NCI-H1092 treated with DMSO at 0.1 percent for 48 hours (cell line): ENCODE measurements at regions not wholly inside any gene's neighbourhood (a gene's known extent, or its start where the extent isn't known, plus 50 kb on each side); places are given as distances from the start of the nearest gene placed in this dataset.
"Not testable (repeated sequence)": the region's sequence is repeated elsewhere in the genome, so short reads cannot be mapped to it uniquely, and the experiment has no call there.

Source experiments
- DNase-seq: peaks from one replicate; lab custom pipeline; 2025; lab: John Stamatoyannopoulos, UW

DNA sequence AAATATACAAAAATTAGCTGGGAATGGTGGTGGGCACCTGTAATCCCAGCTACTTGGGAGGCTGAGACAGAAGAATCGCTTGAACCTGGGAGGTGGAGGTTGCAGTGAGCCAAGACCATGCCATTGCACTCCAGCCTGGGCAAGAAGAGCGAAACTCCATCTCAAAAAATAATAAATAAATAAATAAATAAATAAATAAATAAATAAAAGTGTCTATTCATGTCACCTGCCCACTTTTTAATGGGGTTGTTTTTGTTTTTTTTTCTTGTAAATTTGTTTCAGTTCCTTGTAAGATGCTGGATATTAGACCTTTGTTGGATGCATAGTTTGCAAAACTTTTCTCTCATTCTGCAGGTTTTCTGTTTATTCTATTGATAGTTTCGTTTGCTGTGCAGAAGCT is 71.9 kb upstream of the KCNAB1 start:
- not testable (repeated sequence) for DNase-seq

- no peak for DNase-seq
Observed at GRCh38 chr3:156050918-156051317, 69.5 kb upstream of the KCNAB1 start.

DNA sequence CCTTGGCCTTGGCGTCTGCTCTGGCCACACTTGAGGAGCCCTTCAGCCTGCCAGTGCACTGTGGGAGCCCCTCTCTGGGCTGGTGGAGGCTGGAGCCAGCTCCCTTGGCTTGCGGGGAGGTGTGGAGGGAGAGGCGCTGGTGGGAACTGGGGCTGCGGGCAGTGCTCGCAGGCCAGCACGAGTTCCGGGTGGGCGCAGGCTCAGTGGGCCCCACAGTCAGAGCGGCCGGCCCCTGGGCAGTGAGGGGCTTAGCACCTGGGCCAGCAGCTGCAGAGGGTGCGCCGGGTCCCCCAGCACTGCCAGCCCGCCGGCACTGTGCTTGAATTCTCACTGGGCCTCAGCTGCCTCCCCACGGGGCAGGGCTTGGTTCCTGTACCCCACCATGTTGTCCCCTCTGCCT is 68.7 kb upstream of the KCNAB1 start:
- no peak for DNase-seq

GRCh38 chr3:156052115-156052514 is 68.3 kb upstream of the KCNAB1 start:
- DNase-seq = no peak

GRCh38 chr3:156059950-156060501 is 60.4 kb upstream of the KCNAB1 start:
- DNase-seq = no peak

GRCh38 chr3:156068151-156068550 is 52.2 kb upstream of the KCNAB1 start:
- not testable (repeated sequence) for DNase-seq

DNA sequence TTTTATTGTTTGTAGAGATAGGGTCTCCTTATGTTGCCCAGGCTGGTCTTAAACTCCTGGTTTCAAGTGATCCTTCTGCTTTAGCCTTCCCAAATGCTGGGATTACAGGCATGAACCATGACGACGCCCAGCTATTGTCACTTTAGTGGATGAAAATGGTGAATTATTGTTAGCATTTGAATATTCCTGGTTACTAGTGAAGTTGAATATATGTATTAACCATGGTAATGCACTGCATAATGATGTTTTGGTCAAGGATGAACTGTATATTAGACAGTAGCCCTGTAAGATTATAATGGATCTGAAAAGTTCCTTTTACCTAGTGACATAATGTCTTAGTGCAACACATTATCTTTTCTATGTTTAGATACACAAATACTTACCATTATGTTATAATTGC is 50.4 kb upstream of the KCNAB1 start:
- DNase-seq = no peak
